ENCODE measurements at regions not wholly inside any gene's neighbourhood (a gene's known extent, or its start where the extent isn't known, plus 50 kb on each side); places are given as distances from the start of the nearest gene placed in this dataset.
"Not testable (repeated sequence)": the region's sequence is repeated elsewhere in the genome, so short reads cannot be mapped to it uniquely, and the experiment has no call there.

DNA sequence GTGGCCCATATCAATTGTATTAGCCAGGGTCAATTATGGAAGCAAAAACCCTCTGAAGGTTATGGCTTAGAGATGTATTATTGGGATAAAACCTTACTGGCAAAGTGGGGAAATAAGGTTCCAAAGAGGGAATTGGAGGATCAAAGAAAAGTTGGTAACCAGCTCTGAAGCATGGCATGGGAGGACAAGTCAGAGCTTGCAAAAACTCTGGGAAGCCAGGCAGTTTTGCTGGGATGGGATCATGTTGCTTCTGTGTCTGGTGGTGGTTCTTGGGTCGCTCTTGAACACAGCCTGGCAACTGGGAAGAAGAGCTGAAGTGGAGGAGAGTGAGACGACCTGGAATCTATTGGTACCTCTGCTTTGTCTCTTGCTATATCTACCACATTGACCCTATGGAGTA is 162.6 kb downstream of the PMAIP1 start:
- no peak for DNase-seq (ENCODE audit: low spot score)

DNA sequence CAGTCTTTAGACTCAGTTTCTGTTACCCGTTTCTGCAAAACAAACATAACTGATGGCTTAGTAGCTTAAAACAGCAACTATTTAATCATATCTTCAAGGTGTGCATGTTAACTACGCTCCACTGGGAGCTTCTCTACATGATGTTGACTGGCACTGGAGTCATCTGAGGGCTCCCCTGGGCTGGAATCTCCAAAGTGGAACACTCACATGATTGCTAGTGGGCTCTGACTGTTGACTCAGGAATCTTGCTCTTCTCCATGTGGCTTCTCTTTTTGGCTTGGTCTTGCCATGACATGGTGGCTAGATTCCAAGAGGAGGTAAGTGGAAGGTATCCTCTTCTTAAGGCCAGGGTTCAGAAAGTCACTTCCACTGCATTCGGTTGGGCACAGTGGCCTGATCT is 160.8 kb downstream of the PMAIP1 start:
- DNase-seq (ENCODE audit: low spot score), result no peak

DNA sequence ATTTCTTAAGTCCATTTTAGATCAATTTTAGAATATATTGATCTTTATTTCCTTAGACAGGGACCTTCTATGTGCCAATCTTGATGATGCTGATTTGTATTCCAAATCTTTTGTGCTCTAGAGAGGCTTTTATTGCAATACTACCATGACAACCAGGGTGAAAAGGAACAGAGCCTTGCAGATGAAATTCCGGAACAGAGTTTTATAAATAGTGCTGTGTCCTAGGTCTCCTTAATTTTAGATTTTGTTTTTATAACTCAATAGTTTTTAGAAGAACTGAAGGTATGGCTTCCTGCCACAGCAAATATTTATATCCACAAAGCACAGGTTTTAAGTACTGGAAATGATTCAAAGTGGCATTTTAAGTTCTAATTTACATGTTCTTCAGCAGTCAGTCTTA is 160.2 kb downstream of the PMAIP1 start:
- DNase-seq (ENCODE audit: low spot score), result no peak

- DNase-seq (ENCODE audit: low spot score), result no peak
These were observed 159.4 kb downstream of the PMAIP1 start for GRCh38 chr18:60059216-60059615.

- DNase-seq (ENCODE audit: low spot score), result no peak
These were observed 154.0 kb downstream of the PMAIP1 start for GRCh38 chr18:60053747-60054304.

- no peak for DNase-seq (ENCODE audit: low spot score)
These were observed 151.0 kb downstream of the PMAIP1 start for GRCh38 chr18:60050821-60051220.

GRCh38 chr18:60049172-60049571 is 149.4 kb downstream of the PMAIP1 start:
- no peak for DNase-seq (ENCODE audit: low spot score)

- no peak for DNase-seq (ENCODE audit: low spot score)
These were observed 147.8 kb downstream of the PMAIP1 start for GRCh38 chr18:60047556-60047955.

DNA sequence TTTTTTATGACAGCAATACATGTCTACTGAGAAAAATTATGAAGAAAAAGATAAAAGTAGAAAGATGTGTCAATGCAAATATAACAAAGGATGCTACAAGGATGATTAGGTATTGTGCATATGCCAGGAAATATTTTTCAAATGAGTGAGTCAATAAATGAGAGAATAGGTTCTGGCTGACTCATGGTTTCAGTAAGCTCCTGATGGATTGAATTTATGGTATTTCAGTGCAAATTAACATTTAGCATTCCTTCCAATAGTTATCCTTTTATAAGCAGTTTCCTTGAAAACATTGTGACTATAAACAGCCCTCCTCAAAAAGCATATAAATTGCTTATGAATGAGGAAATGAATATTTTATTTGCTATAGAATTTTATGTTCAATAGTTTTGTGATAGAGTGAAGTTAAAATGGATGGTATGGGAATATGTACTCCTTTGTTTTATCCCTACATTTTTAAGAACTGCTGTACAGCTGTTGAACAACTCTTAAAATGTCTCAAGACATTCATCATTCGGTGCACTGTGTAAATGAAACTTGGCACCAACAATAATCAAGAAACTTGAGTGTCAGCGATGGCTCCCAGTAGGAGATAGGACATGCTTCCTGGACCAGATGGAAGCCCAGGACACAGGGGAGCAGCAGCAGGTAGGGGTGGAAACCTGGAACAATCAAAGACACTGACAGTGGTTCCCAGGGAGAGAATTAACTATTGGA is 144.7 kb downstream of the PMAIP1 start:
- no peak for DNase-seq (ENCODE audit: low spot score)

- DNase-seq (ENCODE audit: low spot score), result no peak
These were observed 141.2 kb downstream of the PMAIP1 start for GRCh38 chr18:60040971-60041370.

DNA sequence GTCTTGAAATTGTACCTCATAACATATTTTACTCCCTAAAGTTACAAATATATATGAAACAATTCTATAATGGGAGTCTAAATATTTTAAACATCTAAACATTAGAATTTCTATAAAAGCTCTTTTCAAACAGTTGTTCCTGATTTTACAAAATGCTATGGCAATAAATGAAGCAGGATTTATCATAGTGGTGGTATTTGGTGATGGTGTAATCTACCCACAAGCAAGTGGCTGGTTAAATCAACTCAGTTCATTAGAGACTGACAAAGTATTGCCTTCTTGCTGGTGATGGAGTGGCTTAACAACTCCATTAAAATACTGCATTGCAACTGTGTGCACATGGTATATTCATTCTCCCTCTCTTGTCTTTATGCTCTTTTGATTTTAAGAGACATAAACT is 138.9 kb downstream of the PMAIP1 start:
- no peak for DNase-seq (ENCODE audit: low spot score)

- DNase-seq (ENCODE audit: low spot score), result no peak
These were observed 127.6 kb downstream of the PMAIP1 start for GRCh38 chr18:60027397-60027796.

GRCh38 chr18:60024857-60025256 is 125.1 kb downstream of the PMAIP1 start:
- DNase-seq (ENCODE audit: low spot score), result no peak

- no peak for DNase-seq (ENCODE audit: low spot score)
These were observed 124.5 kb downstream of the PMAIP1 start for GRCh38 chr18:60024345-60024744.

- no peak for DNase-seq (ENCODE audit: low spot score)
These were observed 123.0 kb downstream of the PMAIP1 start for GRCh38 chr18:60022671-60023276.

- DNase-seq (ENCODE audit: low spot score), result no peak
These were observed 121.8 kb downstream of the PMAIP1 start for GRCh38 chr18:60021556-60021955.

- no peak for DNase-seq (ENCODE audit: low spot score)
These were observed 120.5 kb downstream of the PMAIP1 start for GRCh38 chr18:60020107-60020925.

GRCh38 chr18:60019463-60019840 is 119.7 kb downstream of the PMAIP1 start:
- DNase-seq (ENCODE audit: low spot score), result no peak

GRCh38 chr18:60018618-60019462 is 119.0 kb downstream of the PMAIP1 start:
- no peak for DNase-seq (ENCODE audit: low spot score)

DNA sequence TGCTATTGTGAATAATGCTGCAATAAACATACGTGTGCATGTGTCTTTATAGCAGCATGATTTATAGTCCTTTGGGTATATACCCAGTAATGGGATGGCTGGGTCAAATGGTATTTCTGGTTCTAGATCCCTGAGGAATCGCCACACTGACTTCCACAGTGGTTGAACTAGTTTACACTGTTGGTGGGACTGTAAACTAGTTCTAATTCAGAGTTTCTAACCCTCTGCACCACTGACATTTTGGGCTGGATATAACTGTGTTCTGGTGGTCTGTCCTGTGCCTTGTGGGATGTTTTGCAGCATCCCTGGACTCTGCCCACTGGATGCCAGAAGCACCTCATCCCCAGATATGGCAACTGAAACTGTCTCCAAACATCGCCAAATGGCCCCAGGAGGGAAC is 118.3 kb downstream of the PMAIP1 start:
- not testable (repeated sequence) for DNase-seq (ENCODE audit: low spot score)

DNA sequence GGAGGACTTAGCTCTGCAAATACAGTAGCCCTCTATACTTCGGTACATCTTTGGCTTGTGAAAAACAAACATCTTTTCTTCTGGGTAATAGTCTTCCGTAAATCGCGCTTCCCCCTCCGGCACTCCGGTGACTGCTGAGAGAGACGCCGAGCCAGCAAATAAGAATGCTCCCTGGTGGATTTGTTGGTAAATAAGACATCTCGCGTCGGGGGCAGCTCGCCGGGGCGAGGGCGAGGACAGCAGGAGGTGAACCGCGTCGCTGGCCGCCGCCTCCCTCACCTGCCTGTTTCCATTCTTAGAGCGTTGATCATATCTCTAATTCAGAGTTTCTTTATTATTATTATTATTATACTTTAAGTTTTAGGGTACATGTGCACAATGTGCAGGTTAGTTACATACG is 117.6 kb downstream of the PMAIP1 start:
- DNase-seq (ENCODE audit: low spot score), result no peak

DNA sequence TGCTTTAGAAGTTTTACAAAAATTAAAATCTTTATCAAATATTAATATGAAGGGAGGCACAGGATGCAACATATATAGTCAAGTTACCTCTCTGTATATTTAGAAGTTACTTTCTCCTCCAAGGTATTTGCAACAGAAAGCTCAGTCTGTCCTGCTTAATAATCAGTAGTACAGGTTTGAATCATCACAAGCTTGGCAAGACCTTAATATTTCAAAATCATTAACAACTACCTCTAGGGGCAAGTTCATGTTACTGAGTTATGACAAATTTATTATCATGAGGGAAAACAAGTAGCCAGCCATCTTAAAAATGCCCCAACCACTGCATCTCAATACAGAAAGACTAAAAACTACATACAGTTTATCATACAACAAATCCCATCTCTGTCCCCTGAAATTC is 116.0 kb downstream of the PMAIP1 start:
- DNase-seq (ENCODE audit: low spot score), result not testable (repeated sequence)

Measured in CD4-positive, alpha-beta T cell treated with Interleukin-15 for 4 hours (primary cell).